HG02763 (cell line): ENCODE measurements at regions not wholly inside any gene's neighbourhood (a gene's known extent, or its start where the extent isn't known, plus 50 kb on each side); places are given as distances from the start of the nearest gene placed in this dataset.
"Not testable (repeated sequence)": the region's sequence is repeated elsewhere in the genome, so short reads cannot be mapped to it uniquely, and the experiment has no call there.

ENCODE experiments used
- ATAC-seq: cut with Tn5 transposase; IDR thresholded peaks from one replicate; pipeline ENCODE4 v1.9.1; 2021; ENCODE audit warnings: mild to moderate bottlenecking, moderate library complexity; ENCODE audit not compliant: unreplicated experiment

DNA sequence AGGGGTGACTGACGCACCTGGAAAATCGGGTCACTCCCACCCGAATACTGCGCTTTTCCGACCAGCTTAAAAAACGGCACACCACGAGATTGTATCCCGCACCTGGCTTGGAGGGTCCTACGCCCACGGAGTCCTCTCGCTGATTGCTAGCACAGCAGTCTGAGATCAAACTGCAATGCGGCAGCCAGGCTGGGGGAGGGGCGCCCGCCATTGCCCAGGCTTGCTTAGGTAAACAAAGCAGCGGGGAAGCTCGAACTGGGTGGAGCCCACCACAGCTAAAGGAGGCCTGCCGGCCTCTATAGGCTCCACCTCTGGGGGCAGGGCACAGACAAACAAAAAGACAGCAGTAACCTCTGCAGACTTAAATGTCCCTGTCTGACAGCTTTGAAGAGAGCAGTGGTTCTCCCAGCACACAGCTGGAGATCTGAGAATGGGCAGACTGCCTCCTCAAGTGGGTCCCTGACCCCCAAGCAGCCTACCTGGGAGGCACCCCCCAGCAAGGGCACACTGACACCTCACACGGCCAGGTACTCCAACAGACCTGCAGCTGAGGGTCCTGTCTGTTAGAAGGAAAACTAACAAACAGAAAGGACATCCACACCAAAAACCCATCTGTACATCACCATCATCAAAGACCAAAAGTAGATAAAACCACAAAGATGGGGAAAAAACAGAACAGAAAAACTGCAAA is 714.5 kb upstream of the PITX2 start:
- not testable (repeated sequence) for ATAC-seq

DNA sequence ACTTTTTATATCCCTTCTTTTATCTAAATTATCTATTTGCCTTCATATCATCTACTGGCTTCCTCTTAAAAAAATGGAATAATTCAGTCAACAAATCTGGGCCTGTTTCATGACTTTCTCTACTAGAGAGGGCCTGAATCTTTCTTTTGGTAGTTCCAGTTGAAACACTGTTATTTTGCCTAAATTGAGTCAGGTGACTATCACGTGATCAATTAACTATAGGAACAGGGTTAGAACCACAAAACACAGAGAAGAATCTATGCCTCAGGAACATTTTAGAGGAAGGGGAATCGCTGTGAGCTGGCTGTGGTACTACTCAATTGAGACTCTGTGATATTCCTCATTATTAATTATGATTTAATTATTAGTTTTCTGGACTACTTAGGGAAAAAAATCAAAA is 736.7 kb upstream of the PITX2 start:
- no peak for ATAC-seq

GRCh38 chr4:111360906-111361305 is 738.0 kb upstream of the PITX2 start:
- ATAC-seq: no peak

DNA sequence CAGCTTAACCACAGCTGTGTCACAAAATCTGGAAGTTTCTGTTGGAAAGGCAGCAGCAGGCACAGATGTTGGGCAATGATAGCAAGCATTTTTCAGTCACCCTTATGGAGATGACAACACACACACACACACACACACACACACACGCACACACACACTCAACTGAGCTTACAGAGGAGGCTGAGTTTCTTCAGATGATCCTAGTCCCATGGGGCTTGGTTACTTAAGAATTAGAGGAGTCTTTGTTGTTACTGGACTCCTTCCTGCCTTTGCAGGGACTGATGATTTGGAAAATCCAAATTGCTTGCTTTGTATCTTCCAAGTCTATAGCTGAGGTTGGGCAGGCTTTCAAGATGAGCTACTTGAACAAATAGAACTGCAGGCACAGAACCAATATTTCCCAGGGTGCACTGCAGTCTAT is 740.1 kb upstream of the PITX2 start:
- no peak for ATAC-seq

DNA sequence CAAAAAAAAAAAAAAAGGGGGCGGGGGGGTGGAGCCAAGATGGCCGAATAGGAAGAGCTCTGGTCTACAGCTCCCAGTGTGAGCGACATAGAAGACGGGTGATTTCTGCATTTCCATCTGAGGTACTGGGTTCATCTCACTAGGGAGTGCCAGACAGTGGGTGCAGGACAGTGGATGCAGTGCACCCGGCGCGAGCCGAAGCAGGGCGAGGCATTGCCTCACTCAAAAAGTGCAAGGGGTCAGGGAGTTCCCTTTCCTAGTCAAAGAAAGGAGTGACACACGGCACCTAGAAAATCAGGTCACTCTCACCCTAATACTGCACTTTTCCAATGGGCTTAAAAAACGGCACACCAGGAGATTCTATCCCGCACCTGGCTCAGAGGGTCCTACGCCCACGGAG is 755.0 kb upstream of the PITX2 start:
- not testable (repeated sequence) for ATAC-seq

GRCh38 chr4:111388561-111388960 is 756.7 kb upstream of the FAM241A start:
- no peak for ATAC-seq

DNA sequence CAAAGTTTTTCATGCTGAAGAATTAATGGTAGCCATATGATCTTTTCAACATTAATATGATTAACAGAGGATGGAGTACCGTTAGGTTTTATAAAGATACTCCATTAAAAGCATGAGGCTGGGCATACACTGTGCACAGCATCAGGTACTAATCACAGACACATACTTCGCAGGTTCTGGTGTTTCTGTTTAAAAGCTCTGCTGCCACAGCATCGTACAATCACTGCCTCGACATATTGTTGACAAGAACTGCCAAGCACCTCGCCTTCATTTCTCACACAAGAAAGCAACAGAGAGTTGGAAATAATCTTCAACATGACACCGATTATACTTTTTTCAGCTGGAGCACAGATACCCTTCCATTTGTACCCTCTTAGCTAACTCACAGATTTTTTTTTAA is 753.4 kb upstream of the FAM241A start:
- ATAC-seq: no peak

DNA sequence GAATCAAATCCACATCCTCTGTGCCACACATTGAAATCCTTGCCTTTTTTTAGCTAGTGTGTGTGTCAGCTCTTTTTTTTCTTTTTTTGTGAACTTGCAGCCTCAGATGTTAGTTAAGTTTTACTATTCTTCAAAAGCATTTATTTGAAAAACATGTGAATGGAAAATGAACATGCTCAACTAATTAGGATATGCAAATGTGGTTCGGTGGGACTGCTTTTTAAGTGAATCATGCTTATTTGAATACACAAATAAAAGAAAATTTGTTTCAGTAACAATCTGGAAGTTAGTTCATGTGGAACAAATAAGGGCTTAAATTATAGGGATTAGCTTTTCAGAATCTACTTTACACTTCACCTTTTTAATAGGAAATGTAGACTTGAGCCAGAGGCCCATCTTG is 751.5 kb upstream of the FAM241A start:
- no peak for ATAC-seq

DNA sequence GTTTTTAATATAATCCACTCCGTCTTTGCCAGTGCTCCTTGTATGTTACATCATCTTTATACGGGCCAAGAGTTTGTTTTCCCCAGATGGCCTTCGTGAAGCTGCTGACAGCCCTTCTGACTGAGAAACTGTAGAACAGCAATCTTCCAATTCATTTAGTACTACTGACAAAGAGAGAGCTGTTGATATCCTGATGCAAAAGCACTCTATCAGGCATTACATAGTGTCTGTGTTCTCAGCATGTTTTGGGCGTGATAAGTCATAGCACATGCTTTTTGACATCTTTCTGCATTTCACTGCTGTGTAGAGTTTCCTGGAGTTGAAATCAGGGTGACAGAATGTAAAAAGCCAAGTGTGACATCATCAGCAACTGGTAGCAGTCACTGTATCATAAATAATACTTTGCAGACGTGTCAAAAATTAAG is 746.3 kb upstream of the FAM241A start:
- no peak for ATAC-seq

- ATAC-seq: no peak
Measured at GRCh38 chr4:111399623-111400022, 745.6 kb upstream of the FAM241A start.

GRCh38 chr4:111400741-111401140 is 744.5 kb upstream of the FAM241A start:
- no peak for ATAC-seq

DNA sequence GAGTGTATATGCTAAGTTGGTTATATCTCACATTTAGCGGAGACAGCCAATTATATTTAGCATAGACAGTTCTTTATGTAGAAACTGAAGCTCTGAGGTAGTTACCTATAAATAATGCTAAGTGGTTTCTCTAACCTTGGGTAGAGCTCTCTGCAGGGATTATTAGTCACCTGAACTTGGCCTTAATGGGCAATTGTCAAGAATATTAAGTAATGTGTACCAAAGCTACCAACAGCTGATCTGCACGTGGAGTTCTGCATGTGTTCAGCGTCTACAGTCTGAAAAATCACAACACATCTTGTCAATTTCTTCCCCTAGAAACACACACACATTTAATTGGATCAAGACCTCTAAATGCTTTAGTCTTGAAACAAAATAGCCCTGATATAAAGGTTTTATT is 740.6 kb upstream of the FAM241A start:
- no peak for ATAC-seq

DNA sequence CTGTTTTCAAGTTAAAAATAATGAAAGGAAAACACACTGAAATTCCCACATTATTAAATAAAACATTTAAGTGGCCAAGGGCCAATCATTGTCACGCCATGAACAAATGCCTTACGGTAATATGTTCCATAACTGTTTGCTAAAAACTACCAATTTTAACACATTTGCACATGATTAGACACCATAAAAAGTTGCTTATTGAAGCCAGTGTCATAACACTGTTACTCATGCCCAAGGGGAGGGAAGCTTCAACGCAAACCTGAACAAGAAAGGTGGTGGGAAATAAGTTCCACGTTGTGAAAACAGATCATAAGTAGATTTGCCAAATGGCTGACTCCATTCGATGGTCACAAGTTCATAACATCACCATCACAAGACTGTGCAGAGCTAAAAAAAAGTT is 739.3 kb upstream of the FAM241A start:
- no peak for ATAC-seq

GRCh38 chr4:111410571-111410970 is 734.7 kb upstream of the FAM241A start:
- ATAC-seq: no peak

DNA sequence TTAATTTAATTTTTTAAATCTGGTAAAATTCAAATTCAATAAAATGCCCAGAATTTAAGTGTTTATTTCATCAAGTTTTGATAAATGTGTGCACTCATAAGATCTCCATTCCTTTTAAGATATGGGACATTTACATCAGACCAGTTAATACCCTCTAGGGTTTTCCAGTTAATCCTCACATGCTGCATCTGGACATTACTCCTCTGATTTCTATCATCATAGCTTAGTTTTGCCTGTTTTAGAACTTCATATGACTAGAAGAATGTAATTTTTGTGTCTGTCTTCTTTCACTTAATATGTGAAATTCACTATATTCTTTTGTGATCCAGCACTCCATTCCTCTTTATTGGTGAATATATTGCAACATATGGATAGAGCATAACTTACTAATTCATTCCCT is 727.7 kb upstream of the FAM241A start:
- ATAC-seq: no peak

- ATAC-seq: no peak
Measured at GRCh38 chr4:111433441-111433840, 711.8 kb upstream of the FAM241A start.

GRCh38 chr4:111434586-111434985 is 710.7 kb upstream of the FAM241A start:
- no peak for ATAC-seq

GRCh38 chr4:111435986-111436744 is 709.1 kb upstream of the FAM241A start:
- no peak for ATAC-seq

GRCh38 chr4:111441687-111442086 is 703.6 kb upstream of the FAM241A start:
- no peak for ATAC-seq

GRCh38 chr4:111444836-111445235 is 700.4 kb upstream of the FAM241A start:
- ATAC-seq: not testable (repeated sequence)

DNA sequence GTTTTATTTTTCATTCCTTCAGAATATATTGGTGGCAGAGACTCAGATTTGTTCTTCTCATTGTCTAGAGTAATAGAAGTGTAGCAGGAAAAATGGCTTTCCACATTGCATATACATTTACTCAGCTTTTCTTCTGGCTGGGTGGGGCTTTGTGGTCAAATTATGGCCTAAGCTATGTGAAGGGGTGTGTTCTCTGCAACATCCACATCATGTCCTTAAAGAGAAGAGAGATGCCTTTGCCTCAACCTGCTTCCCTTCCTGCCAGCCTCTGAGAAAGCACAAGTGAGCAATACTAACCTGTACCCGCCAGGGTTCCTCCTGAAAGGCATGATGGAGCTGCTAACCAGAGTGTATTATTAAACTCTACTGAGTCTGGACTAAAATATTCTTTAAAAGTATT is 695.6 kb upstream of the FAM241A start:
- ATAC-seq: no peak

- ATAC-seq: no peak
Measured at GRCh38 chr4:111450867-111451266, 694.4 kb upstream of the FAM241A start.
